ENCODE measurements at regions not wholly inside any gene's neighbourhood (a gene's known extent, or its start where the extent isn't known, plus 50 kb on each side); places are given as distances from the start of the nearest gene placed in this dataset.
"Not testable (repeated sequence)": the region's sequence is repeated elsewhere in the genome, so short reads cannot be mapped to it uniquely, and the experiment has no call there.

- TF ChIP-seq CTCF (IDR thresholded peaks at IDR 0.05; ENCODE audit: low read depth, low read length), result no peak
- peak; percentile 31 for DNase-seq (ENCODE audit: extremely low read depth, low read depth)
Observed at GRCh38 chr2:160576054-160576499, 82.5 kb upstream of the RBMS1 start.

GRCh38 chr2:160577081-160577480 lies 83.5 kb upstream of the RBMS1 start:
- not testable (repeated sequence) for DNase-seq (ENCODE audit: extremely low read depth, low read depth)

- no peak for DNase-seq (ENCODE audit: extremely low read depth, low read depth)
Observed at GRCh38 chr2:160581035-160581434, 87.4 kb upstream of the RBMS1 start.

GRCh38 chr2:160581448-160581847 lies 87.8 kb upstream of the RBMS1 start:
- no peak for TF ChIP-seq CTCF (IDR thresholded peaks at IDR 0.05; ENCODE audit: low read depth, low read length)
- DNase-seq (ENCODE audit: extremely low read depth, low read depth), result no peak

More at GRCh38 chr2:160581035-160581434, 87.4 kb upstream of the RBMS1 start:
- TF ChIP-seq CTCF (IDR thresholded peaks at IDR 0.05; ENCODE audit: low read depth, low read length), result no peak

GRCh38 chr2:160582081-160582480 lies 88.5 kb upstream of the RBMS1 start:
- TF ChIP-seq CTCF (IDR thresholded peaks at IDR 0.05; ENCODE audit: low read depth, low read length), result no peak
- no peak for DNase-seq (ENCODE audit: extremely low read depth, low read depth)

- DNase-seq (ENCODE audit: extremely low read depth, low read depth), result peak; percentile 53
- no peak for TF ChIP-seq CTCF (IDR thresholded peaks at IDR 0.05; ENCODE audit: low read depth, low read length)
Observed at GRCh38 chr2:160582490-160583145, 89.0 kb upstream of the RBMS1 start.

GRCh38 chr2:160583146-160583535 lies 89.5 kb upstream of the RBMS1 start:
- TF ChIP-seq CTCF (IDR thresholded peaks at IDR 0.05; ENCODE audit: low read depth, low read length), result no peak
- peak; percentile 47 for DNase-seq (ENCODE audit: extremely low read depth, low read depth)
